GM23338 (cell line): ENCODE measurements at regions not wholly inside any gene's neighbourhood (a gene's known extent, or its start where the extent isn't known, plus 50 kb on each side); places are given as distances from the start of the nearest gene placed in this dataset.

Experiments
- EZH2 ChIP-seq: fragments of 200-600 bp; sonication (generic); IDR thresholded peaks from one replicate; pipeline ENCODE4 v1.8.0; 2017; ENCODE audit warnings: antibody characterized with exemption, mild to moderate bottlenecking, low read depth; ENCODE audit not compliant: unreplicated experiment
- TF ChIP-seq, protein P1 (sequence below), 2 experiments: fragments of 200-600 bp in 1 of 2; sonication (generic) in 1 of 2; conservative IDR thresholded peaks; 2 replicates each; pipeline versions ENCODE4 v1.5.1 to v1.6.1; 2016 to 2017; ENCODE audit warnings: antibody characterized with exemption in 2 of 2, low read depth in 2 of 2, mild to moderate bottlenecking in 2 of 2, moderate library complexity in 1 of 2
- TF ChIP-seq, protein P2 (sequence below): IDR thresholded peaks from 2 replicates; pipeline ENCODE4 v1.6.1; 2016; ENCODE audit warnings: antibody characterized with exemption

DNA sequence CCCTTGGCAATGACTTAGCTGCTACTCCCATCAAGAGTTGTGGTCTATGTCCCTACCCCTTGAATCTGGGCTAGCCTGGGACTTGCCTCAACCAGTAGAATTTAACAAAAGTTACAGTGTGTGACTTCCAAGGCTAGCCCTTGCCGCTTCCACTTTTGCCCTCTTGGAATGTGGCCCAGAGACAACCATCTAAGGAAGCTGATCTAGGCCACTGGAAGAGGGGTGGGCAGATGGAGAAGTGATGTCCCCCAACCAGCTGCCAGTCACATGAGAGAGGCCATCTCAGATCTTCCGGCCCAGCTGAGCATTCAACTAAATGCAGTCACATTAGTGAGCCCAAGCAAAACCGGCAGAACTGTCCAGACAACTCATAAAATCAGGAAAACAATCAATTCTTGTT lies 115.1 kb downstream of the TOMM20 start:
- TF ChIP-seq, protein P1, sequence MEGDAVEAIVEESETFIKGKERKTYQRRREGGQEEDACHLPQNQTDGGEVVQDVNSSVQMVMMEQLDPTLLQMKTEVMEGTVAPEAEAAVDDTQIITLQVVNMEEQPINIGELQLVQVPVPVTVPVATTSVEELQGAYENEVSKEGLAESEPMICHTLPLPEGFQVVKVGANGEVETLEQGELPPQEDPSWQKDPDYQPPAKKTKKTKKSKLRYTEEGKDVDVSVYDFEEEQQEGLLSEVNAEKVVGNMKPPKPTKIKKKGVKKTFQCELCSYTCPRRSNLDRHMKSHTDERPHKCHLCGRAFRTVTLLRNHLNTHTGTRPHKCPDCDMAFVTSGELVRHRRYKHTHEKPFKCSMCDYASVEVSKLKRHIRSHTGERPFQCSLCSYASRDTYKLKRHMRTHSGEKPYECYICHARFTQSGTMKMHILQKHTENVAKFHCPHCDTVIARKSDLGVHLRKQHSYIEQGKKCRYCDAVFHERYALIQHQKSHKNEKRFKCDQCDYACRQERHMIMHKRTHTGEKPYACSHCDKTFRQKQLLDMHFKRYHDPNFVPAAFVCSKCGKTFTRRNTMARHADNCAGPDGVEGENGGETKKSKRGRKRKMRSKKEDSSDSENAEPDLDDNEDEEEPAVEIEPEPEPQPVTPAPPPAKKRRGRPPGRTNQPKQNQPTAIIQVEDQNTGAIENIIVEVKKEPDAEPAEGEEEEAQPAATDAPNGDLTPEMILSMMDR (conservative IDR thresholded peaks at IDR 0.05; ENCODE audit: low read depth in 2 of 2), result no peak
- no peak for TF ChIP-seq EZH2
- TF ChIP-seq, protein P2, sequence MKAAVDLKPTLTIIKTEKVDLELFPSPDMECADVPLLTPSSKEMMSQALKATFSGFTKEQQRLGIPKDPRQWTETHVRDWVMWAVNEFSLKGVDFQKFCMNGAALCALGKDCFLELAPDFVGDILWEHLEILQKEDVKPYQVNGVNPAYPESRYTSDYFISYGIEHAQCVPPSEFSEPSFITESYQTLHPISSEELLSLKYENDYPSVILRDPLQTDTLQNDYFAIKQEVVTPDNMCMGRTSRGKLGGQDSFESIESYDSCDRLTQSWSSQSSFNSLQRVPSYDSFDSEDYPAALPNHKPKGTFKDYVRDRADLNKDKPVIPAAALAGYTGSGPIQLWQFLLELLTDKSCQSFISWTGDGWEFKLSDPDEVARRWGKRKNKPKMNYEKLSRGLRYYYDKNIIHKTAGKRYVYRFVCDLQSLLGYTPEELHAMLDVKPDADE, result no peak
